B cell (primary cell): ENCODE measurements at regions not wholly inside any gene's neighbourhood (a gene's known extent, or its start where the extent isn't known, plus 50 kb on each side); places are given as distances from the start of the nearest gene placed in this dataset.

Experiments used
- ATAC-seq: fragments of 200-7000 bp; cut with Tn5 transposase; one replicate; pipeline ENCODE4 v1.10.0; 2021; ENCODE audit warnings: low read depth, mild to moderate bottlenecking, moderate number of reproducible peaks, moderate library complexity
- CTCF ChIA-PET: fragments of 350-600 bp; sonication (Branson Sonifier 250); formaldehyde crosslinking; loops from one replicate; lab custom pipeline; 2021; ENCODE audit warnings: antibody characterized with exemption, inconsistent platforms; lab: Charles Lee
- POLR2A ChIA-PET: fragments of 350-600 bp; sonication (Branson Sonifier 250); formaldehyde crosslinking; loops from one replicate; lab custom pipeline; 2021; ENCODE audit warnings: antibody characterized with exemption; lab: Charles Lee
- DNase-seq: peaks from one replicate; pipeline ENCODE4 v3.0.0; 2013
- H2AFZ ChIP-seq: 2 replicates; pipeline ENCODE4 v1.6.1; 2012; ENCODE audit warnings: mild to moderate bottlenecking, low read depth, low read length; ENCODE audit not compliant: insufficient read depth, poor library complexity, severe bottlenecking
- H3K27ac ChIP-seq, 2 donors: 1 replicate in 1 of 2; 2 replicates in 1 of 2; pipeline ENCODE4 v1.5.1; 2012 to 2013; ENCODE audit warnings: low read length in 2 of 2, mild to moderate bottlenecking in 2 of 2, moderate library complexity in 1 of 2
- H3K27me3 ChIP-seq, 4 experiments: fragments of 200-600 bp in 1 of 4; sonication (generic) in 1 of 4; replicated peaks in 1 of 4; 1 replicate in 2 of 4; 2 replicates in 2 of 4; pipeline versions ENCODE4 v1.6.1 to v1.7.0; 2013 to 2016; ENCODE audit warnings: low read length in 3 of 4, mild to moderate bottlenecking in 2 of 4, mixed read lengths in 1 of 4, moderate library complexity in 1 of 4; ENCODE audit not compliant: insufficient read depth in 4 of 4, control insufficient read depth in 3 of 4; ENCODE audit errors: control extremely low read depth in 1 of 4
- H3K36me3 ChIP-seq, 2 experiments: replicated peaks in 1 of 2; 1 replicate in 1 of 2; 2 replicates in 1 of 2; pipeline versions ENCODE4 v1.6.1 to v1.7.1; 2013; ENCODE audit warnings: low read length in 1 of 2; ENCODE audit not compliant: insufficient read depth in 2 of 2, control insufficient read depth in 1 of 2; ENCODE audit errors: control extremely low read depth in 1 of 2, extremely low read depth in 1 of 2
- H3K4me1 ChIP-seq, 2 donors: fragments of 200-600 bp in 1 of 2; sonication (generic) in 1 of 2; 1 replicate in 1 of 2; 2 replicates in 1 of 2; pipeline versions ENCODE4 v1.5.1 to v1.6.1; 2013 to 2017; ENCODE audit warnings: low read length in 2 of 2; ENCODE audit not compliant: control insufficient read depth in 2 of 2, insufficient read depth in 2 of 2
- H3K4me2 ChIP-seq: replicated peaks from 2 replicates; pipeline ENCODE3; 2012; ENCODE audit warnings: mild to moderate bottlenecking, low read depth, low read length; ENCODE audit not compliant: poor library complexity, severe bottlenecking
- H3K4me3 ChIP-seq, 5 experiments: fragments of 200-600 bp in 1 of 5; sonication (generic) in 1 of 5; 1 replicate in 3 of 5; 2 replicates in 2 of 5; pipeline versions ENCODE4 v1.5.1 to v1.7.0; 2011 to 2016; ENCODE audit warnings: low read length in 4 of 5, mild to moderate bottlenecking in 4 of 5, low read depth in 2 of 5, control low read depth in 1 of 5, moderate library complexity in 1 of 5; ENCODE audit not compliant: insufficient read depth in 1 of 5; ENCODE audit errors: control extremely low read depth in 1 of 5, extremely low read depth in 1 of 5
- H3K79me2 ChIP-seq: fragments of 200-600 bp; sonication (generic); one replicate; pipeline ENCODE4 v1.6.0; 2016; ENCODE audit warnings: low read length; ENCODE audit not compliant: control insufficient read depth, insufficient read depth
- H3K9ac ChIP-seq: fragments of 200-600 bp; sonication (generic); 2 replicates; pipeline ENCODE4 v1.6.1; 2017; ENCODE audit warnings: mild to moderate bottlenecking, low read length, moderate library complexity
- H3K9me3 ChIP-seq, 3 donors: one replicate each; pipeline versions ENCODE4 v1.6.1 to v1.7.1; 2013; ENCODE audit warnings: low read length in 2 of 3; ENCODE audit not compliant: control insufficient read depth in 2 of 3, insufficient read depth in 1 of 3; ENCODE audit errors: control extremely low read depth in 1 of 3
- H4K20me1 ChIP-seq: 2 replicates; pipeline ENCODE4 v1.6.0; 2012; ENCODE audit warnings: mild to moderate bottlenecking, low read length; ENCODE audit not compliant: insufficient read depth, control insufficient read depth, poor library complexity, severe bottlenecking
- H3K27ac Mint-ChIP-seq: one replicate; pipeline ENCODE4 v1.8.0; 2021; ENCODE audit warnings: mixed read lengths
- H3K27me3 Mint-ChIP-seq: one replicate; pipeline ENCODE4 v1.8.0; 2021; ENCODE audit warnings: mixed read lengths
- H3K4me1 Mint-ChIP-seq: one replicate; pipeline ENCODE4 v1.8.0; 2021; ENCODE audit warnings: mixed read lengths
- H3K4me3 Mint-ChIP-seq: one replicate; pipeline ENCODE4 v1.8.0; 2021; ENCODE audit warnings: mixed read lengths
- H3K9me3 Mint-ChIP-seq: one replicate; pipeline ENCODE4 v1.8.0; 2022; ENCODE audit warnings: mixed read lengths; ENCODE audit not compliant: insufficient read depth
- EZH2 ChIP-seq: IDR thresholded peaks from 2 replicates; pipeline ENCODE4 v1.6.1; 2012; ENCODE audit warnings: borderline replicate concordance, low read depth, mild to moderate bottlenecking, moderate library complexity, low read length; ENCODE audit not compliant: insufficient read depth, poor library complexity, severe bottlenecking
- WGBS: methylation state at CpG from one replicate; pipeline ENCODE4 v1.1.5; 2013; ENCODE audit warnings: missing lambda C conversion rate; ENCODE audit not compliant: insufficient coverage; 5-methylcytosine and 5-hydroxymethylcytosine counted together
- intact Hi-C: fragments of 100-400 bp; cut with micrococcal nuclease; formaldehyde crosslinking; loops from one replicate; pipeline ENCODE4 v1.10.0; 2022
- TF ChIP-seq, protein P1 (sequence below): fragments of 200-600 bp; IDR thresholded peaks from one replicate; pipeline ENCODE4 v1.8.0; 2022; ENCODE audit warnings: antibody characterized with exemption, mild to moderate bottlenecking

DNA sequence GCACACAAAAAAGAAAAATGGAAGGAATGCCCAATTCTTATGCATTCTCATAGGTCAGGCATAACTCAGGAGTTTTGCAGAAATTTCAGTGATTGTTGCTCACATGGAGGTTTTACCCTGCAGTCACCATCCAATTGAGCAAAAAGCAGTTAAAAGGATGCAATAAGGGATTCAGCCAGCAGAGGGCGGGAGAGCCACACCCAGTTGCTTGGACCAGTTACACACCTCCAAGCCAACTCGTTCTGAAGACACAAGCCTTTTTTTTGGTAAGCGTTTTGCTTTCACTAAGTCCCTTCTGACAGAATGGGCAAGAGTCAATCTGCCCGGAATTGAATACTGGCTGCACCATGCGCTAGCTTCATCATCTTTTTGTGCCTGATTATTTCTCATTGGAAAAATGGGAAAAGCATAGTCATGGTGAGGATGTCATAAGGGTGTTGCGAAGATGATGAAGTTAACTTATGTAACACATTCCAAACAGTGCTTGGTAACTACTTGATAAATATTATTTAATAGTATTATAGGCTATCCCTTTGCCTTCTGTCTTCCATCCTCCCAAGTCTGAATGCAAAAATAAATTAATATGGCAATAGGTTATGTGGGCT, 154.4 kb upstream of the SGO1 start:
- ChIA-PET POLR2A (no interaction called here), CTCF (no interaction called here)
- 6% methylated on average over 5 of the region's 6 CpGs for WGBS
- no peak overlapping the region for H3K4me2 ChIP-seq
- Mint-ChIP-seq H3K4me1 (no peaks in the 10 kb centered on the region), H3K27me3 (no peaks in the 10 kb centered on the region), H3K4me3 (no peak overlapping the region), H3K9me3 (no peaks in the 10 kb centered on the region), H3K27ac (no peak overlapping the region)
- H3K4me3 ChIP-seq: no peak overlapping the region
- no peaks in the 10 kb centered on the region for H3K79me2 ChIP-seq
- H3K9ac ChIP-seq: no peak overlapping the region
- peak; percentile 51 for ATAC-seq
- H3K9me3 ChIP-seq: no peaks in the 10 kb centered on the region
- no peaks in the 10 kb centered on the region for H4K20me1 ChIP-seq
- peak; percentile 58 for DNase-seq
- intact Hi-C loops: no loop called here
- TF ChIP-seq, protein P1, sequence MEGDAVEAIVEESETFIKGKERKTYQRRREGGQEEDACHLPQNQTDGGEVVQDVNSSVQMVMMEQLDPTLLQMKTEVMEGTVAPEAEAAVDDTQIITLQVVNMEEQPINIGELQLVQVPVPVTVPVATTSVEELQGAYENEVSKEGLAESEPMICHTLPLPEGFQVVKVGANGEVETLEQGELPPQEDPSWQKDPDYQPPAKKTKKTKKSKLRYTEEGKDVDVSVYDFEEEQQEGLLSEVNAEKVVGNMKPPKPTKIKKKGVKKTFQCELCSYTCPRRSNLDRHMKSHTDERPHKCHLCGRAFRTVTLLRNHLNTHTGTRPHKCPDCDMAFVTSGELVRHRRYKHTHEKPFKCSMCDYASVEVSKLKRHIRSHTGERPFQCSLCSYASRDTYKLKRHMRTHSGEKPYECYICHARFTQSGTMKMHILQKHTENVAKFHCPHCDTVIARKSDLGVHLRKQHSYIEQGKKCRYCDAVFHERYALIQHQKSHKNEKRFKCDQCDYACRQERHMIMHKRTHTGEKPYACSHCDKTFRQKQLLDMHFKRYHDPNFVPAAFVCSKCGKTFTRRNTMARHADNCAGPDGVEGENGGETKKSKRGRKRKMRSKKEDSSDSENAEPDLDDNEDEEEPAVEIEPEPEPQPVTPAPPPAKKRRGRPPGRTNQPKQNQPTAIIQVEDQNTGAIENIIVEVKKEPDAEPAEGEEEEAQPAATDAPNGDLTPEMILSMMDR: peak; percentile 77
- TF ChIP-seq EZH2: no peak
- no peaks in the 10 kb centered on the region for H3K4me1 ChIP-seq
- H3K27ac ChIP-seq: no peak overlapping the region
- H2AFZ ChIP-seq: no peak overlapping the region
- H3K36me3 ChIP-seq: no peaks in the 10 kb centered on the region
- no peaks in the 10 kb centered on the region for H3K27me3 ChIP-seq

DNA sequence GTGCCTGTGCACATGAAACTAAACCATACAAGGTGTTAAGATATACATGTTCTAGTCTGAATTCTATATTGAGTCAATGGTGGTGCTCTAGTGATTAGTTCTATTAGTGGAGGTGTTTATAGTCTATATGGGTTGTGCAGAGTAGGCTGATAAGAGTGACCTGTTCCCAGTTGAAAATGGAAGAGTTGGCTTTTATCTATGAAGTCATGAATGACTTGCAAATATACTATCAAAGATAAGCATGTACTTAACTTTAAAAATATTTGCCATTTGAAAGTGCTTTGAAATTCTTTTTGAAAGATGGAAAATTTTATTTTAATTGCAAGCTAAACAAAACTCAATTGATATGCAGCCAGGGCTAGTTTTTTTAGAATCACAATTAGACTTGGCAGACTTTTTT, 150.6 kb upstream of the SGO1 start:
- intact Hi-C loops: no loop called here
- no peak for TF ChIP-seq EZH2
- TF ChIP-seq, protein P1: no peak
- Histone ChIP-seq H3K4me3 (no peak overlapping the region), H3K9me3 (no peaks in the 10 kb centered on the region), H4K20me1 (no peaks in the 10 kb centered on the region), H3K4me1 (no peaks in the 10 kb centered on the region), H3K9ac (no peak overlapping the region), H3K79me2 (no peaks in the 10 kb centered on the region), H3K27ac (no peak overlapping the region), H3K36me3 (no peaks in the 10 kb centered on the region), H3K4me2 (no peak overlapping the region), H2AFZ (no peak overlapping the region), H3K27me3 (no peaks in the 10 kb centered on the region)
- H3K9me3 Mint-ChIP-seq: no peaks in the 10 kb centered on the region
- H3K4me3 Mint-ChIP-seq: no peak overlapping the region
- H3K27me3 Mint-ChIP-seq: no peaks in the 10 kb centered on the region
- no peak overlapping the region for H3K27ac Mint-ChIP-seq
- CTCF ChIA-PET: interaction anchor here (1.3 kb wide), 1 partner anchor 10 kb away, joined by 5 read pairs; no protein-coding TSS in a partner anchor
- ATAC-seq: no peak
- no peak for DNase-seq
- H3K4me1 Mint-ChIP-seq: no peaks in the 10 kb centered on the region
- POLR2A ChIA-PET: no interaction called here
